ENCODE measurements at regions not wholly inside any gene's neighbourhood (a gene's known extent, or its start where the extent isn't known, plus 50 kb on each side); places are given as distances from the start of the nearest gene placed in this dataset.

DNA sequence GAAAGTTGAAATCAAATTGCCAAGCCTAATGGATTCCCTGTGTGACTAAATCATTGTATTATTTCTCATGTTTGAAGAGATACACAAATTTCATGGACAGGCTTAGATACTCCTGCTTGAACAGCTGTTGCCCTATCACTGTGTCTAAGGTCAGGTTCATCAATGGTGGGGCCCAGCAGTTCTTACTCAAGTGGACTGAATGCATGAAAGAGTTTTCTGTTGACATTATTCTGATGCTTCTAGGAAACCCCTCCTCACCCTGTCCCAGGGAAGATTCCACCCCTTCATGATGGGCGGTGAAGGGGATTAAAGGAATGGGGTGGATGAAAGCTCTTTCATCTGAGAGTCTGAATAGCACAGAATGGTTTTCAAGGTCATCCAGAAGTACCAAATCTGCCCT, 148.8 kb downstream of the INO80D start:
- DNase-seq (ENCODE audit: low read depth): no peak

DNA sequence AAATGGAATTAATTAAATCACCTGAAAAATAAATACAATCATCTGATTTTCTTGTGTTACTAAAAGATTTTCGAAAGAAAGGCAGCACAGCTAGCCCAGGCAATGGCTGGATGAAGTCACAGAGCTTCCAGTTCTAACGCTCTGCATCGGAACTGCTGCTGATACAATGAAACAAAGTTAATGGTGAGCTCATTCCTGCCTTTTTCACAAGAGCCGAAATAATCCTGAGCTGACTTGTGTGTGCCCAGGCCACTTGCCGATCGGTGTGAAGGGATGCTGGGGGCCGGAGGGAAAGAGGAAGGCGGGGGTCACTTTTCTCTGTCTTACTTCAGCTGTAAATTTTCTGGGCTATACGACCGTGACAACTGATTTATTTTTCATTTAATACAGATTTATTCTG, 149.5 kb downstream of the INO80D start:
- DNase-seq (ENCODE audit: low read depth): no peak

DNA sequence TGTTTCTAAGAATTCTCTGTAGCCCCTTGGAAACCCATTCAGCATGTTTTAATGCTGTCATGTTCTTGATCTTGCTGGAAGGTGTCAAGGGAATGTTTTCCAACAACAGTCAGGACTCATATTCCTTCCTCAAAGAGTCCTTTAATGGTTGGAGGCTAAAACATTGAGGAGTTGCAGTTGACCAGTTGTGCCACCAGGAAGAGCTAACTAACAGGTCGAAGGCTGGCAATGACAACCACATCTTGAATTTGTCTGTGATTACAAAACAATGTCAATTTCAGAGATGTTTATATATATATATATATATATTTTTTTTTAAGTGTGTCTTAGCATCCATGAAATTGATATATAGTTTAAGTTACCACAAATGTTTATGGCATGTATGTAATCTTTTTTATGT, 151.5 kb downstream of the INO80D start:
- no peak for DNase-seq (ENCODE audit: low read depth)

DNA sequence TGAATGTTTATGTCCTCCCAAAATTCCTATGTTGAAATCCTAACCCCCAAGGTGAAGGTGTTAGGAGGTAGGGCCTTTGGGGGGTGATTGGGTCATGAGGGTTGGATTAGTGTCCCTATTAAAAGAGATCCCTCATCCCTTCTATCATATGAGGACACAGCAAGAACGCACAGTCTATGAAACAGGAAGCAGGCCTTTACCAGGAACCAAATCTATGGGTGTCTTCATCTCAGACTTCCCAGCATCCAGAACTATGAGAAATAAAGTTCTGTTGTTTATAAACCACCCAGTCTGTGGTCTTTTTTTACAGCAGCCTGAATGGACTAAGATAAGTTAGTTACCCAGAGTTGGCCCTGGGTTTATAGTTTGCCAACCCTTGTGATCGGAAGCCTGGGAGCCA, 153.1 kb downstream of the INO80D start:
- no peak for DNase-seq (ENCODE audit: low read depth)

DNA sequence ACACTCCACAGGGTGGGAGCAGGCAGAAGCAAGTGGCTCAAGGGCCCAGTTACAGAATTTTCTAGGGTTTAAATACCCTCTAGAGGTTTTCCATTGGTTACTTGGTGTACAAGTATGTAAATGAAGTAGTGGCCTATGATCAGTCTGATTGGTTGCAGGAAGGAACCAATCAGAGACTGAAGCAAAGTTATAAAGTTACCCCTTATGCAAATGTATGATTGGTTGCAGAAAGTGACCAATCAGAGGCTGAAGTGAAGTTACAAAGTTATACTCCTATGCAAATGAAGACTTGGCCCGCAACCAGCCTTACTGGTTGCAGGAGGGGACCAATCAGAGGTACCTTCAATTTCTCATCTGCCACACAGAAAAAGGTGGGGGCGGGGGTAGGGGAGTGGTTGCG, 154.6 kb downstream of the INO80D start:
- DNase-seq (ENCODE audit: low read depth): no peak

DNA sequence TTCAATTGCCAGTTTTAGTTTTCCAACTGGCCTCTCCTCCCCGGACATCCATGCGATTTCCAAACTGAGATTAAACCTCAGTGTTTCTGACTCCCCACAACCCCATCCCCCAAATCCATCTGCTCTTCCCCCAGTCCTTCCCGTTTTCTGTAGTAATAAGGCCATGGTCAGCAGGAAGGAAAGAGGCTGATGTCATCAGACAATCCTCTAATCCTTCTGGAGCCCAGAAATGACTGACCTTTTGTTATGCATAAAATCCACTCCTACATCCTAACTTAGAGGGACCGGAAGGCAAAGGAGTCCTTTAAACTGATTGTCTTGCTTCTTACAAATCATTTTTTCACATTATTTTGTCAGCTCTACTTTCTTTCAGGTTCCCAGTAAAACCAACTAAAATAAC, 155.8 kb downstream of the INO80D start:
- DNase-seq (ENCODE audit: low read depth): peak; percentile 31

DNA sequence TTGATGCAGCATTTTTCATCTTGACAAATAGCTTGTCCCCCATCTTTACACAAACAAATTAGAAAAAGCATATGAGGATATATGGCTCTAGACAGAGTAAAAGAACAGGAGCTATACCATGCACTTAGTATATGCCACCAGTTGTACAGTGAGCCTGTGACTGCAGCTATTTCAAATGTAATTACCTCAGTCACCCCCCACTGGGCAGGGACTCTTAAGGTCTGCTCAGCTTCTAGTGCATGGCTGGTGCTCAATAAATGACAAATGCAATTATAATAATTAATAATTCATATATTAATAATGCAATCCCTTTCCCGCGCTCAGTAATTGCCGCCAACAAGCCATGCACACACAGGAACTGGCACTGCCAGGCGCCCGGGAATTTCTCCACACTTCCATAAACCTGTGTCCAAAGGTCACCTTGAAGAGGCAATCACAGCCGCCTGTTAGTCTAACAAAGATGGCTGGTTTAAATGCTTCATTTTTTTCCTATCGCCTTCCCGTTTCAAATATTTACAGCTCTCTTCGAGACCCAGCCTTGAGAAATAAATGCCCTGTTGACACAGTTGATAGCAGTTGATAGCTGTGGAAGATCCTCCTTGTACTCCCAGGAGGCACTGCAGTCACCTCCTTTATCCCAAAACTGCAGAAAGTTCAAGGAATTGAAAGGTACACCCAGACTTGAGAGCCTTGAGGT, 156.6 kb downstream of the INO80D start:
- DNase-seq (ENCODE audit: low read depth): no peak

DNA sequence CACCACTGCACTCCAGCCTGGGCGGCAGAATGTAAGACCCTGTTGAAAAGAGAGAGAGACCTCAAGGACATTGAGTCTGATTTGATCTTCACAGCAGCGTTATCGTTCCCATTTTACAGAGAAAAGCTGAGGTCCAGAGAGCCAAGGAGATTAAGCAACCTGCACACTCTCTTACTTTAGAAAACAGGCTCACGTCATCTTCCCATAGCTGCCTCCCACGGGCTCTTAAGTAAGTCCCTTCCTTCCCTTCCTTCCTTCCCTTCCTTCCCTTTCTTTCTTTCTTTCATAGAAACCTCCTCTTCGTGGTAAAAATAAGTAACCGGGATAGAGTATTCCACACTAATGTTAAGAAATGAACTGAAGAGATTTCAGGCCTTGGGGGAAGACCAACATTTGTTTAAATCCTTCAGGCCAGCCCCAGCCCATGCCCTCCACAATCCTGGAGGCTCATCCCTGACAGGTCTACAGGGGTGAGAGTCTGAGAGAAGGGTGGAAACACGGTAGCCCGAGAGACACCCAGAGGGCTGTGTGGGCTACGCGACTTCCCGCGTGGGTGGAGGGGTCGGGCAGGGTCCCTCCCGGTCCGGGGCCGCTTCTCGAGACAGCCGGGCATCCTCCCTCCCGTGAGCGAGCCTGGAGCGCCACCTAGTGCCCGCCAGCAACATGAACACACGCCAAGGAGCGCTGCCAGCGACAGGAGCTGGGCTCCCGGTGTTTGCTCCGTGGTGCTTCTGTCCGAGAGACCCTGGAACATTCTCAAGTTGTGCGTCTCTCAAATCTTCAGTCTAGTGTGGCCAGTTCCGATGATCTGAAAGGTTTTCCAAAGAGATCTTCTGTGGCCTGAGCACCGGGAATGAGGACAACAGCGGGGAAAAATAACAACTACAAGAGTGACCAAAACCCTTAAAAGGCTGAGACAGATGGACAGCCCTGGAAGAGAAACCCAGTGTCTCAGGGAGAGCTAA, 160.3 kb downstream of the INO80D start:
- no peak for DNase-seq (ENCODE audit: low read depth)

DNA sequence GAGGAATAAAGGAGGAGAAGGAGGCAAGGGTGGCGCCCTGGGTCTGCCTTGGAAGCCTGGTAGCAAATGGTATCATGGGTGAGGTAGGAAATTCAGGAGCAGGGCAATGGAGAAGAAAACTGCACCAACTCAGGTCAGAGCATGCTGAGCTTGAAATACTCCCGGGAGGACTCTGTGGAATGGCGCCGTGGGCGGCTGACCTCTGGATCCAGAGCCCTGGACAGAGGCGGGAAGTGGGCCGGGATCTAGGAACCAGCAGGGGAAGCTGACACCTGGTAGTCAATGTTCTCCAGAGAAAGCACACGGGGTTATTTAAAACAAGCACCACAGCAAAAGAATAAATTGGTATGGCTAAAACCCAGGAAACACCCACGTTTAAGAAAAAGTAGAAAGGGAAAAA, 161.3 kb downstream of the INO80D start:
- no peak for DNase-seq (ENCODE audit: low read depth)

DNA sequence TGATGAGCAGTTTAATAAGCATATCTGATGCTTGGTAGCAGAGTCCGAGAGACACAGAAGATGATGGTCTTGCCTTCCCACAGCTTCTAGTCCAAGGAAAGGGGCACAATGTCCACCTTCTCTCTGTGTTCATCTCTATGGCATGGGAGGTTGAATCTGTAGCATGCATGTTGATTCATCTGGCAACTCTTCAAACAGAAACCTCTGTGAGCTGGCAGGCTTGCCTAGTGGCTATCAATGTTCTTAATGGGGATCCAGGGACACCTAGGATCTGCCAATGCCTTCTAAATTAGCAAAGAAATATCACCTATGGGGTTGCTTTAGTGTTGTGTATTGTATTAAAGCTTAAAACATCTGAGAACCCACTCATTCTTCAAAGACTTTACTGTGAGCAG, 170.8 kb downstream of the INO80D start:
- DNase-seq (ENCODE audit: low read depth): no peak

DNA sequence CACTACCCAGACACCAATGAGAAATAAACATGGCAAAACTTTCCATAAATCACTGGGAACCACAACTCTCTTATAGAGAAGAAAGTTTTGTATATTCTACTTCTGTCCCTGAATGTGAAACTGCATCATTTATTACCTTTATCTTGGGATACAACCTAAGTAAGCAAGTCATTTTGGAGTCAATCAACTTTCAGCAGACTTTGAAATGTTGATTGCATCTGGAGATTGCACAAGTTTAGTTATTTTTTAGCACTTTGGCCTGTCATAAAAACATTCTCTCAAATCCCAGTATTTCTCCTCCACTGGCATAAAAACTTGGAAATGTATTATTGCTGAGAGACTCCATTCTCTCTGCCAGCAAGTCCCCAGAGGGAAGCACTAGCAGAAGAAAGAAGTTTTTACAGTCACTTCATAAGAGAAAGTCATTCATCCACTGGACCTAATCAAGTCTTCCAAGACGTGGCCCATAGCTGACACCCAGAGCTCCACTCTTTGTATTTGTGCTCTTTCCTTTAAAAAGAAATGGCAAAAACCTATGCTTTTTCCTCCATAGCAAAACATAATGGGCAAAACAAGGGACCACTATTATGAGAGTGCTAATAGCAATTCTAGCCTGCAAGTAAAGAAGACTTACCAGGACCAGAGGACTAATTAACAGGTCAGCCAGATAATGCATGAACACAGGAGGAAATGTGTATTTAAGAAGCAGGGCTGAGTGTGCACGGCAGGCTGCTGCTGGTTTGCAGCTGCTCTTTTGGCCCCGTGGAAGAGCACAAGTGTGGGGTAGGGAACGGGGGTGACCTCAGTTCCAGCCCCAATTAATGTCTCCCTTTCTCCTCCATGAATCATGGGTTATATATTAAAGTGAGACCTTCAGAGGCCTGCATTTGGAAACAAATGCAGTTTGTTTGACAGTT, 171.5 kb downstream of the INO80D start:
- DNase-seq (ENCODE audit: low read depth): no peak

DNA sequence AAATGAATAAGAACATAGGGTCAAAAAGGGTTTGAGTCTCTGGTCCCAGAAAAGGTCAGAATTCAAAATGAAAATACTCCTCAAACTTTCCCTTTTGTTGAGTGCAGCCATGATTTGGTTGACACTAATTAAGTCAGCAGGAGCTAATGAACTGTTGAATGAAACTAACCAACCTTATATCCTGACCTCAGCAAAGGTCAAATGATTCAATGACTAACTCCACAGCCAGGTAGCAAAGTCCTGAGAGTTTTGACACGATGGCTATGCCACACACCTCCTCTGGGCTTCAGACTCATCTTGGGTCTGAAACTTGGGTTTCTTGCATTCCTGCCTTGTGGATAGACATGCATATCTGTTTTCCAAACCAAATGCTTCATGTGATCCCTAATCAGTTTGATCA, 172.3 kb downstream of the INO80D start:
- no peak for DNase-seq (ENCODE audit: low read depth)

DNA sequence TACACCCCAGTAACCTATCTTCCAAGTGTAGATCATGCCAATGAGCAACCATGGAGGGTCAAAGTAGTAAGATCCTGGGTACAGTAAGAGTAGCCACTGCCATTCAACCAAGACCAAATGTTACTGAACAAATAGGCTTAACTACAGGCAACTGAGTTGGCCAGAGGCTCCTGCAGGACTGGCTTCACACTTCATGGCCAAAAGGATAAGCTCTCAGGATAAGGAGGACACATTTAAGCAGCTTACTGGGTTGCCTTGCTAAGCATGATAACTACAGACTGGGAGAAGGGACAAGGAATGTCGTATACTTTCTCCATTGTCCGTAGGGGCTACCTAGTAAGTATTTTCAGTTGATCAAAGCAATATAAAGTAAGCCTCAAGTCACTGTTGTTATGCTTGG, 174.7 kb downstream of the INO80D start:
- DNase-seq (ENCODE audit: low read depth): no peak

DNA sequence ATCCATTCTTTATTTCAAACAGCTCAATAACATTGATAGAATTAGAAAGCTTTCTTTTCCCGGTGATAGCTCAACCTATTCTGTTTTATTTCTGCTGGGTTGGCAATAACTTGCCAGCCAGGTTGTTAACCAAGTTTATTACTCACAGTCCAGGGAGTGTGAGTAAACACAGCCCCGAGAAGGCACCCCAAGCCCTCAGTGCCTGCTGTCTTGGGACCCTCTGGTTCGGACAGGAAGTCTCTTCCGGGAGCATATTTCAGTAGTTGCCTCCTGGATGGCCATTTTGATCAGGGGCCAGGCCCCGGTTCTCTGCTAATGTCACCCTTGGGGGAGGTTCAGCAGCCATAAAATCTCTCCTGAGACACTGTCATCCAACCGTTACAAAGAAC, 176.8 kb downstream of the INO80D start:
- no peak for DNase-seq (ENCODE audit: low read depth)

DNA sequence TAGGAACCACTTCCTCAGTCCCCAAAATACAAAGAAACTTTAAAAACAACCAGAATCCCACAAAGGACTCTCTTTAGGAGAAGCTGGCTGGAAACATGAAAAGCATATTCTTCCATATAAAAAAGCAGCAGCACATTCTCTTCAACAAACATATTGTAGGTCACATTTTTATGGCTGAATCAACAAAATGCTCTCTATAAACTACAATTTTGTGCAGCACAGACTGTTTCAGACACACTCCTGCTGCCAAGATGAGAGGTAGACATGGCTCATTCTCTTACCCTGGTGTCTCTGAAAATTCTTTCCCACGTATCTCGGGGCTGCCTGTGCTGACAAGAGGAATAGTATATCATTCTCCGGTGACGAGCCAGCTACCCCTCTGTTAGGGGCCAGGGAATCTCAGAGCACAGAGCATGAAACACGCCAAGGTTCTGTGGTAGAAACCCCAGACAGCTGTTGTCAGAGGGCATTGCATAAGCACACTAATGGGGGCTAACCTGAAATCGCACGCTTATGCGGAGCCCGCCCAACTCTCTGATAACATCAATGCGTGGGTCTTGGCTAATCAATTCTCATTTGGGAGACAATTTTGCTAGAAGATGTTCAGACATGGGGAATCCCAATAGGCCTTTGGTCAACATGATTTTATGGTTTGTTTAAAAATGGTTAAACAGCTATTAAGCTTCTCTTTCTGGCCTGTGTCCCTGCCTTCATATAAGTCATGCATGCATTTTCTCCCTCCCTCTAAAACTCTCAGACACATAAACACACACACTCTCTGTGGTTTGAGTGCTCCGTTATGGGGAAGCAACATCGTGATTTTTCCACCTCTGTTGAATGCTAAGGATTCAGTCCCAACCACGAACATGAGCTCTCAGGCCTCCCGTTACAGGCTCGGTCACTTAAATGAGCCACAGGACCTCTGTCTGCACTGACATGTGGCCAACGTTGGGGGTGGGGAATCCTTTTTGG, 177.5 kb downstream of the INO80D start:
- no peak for DNase-seq (ENCODE audit: low read depth)

DNA sequence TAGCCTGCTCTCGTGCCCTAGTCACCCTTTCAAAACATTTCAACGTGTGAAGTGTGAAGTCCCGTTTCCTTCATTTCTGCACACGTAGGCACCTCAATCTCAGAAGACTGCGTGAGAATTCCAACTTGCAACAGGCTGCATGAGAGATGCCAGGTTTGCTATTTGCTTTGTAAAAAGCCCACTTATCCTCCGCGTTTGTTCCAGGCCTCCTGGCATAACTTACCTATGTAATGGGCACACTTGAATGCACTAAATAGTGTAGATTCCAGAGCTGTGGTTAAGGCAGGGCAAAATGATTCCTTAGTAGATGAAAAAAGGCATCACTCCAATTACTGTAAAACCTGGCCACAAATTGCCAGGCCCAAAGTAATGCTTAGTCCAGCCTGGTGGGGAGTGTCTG, 179.6 kb downstream of the INO80D start:
- DNase-seq (ENCODE audit: low read depth): no peak

DNA sequence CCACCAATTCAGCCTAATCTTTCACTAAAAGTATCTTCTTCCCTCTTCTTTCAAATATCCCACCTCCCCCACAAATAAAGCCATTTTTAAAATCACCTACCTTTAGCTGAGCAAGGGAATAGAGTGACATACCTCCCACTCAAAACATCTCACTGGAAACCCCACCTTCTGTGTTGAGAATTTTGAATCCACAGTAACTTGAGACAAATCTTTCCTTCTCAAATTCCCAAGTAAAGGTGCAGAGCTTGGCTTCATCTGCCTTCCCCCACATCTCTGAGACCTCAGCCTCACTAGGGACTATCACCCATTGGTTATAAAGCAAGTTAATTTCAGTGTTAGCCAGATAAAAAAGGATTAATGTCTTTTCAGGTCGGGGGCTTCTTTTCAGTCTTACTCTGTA, 180.4 kb downstream of the INO80D start:
- DNase-seq (ENCODE audit: low read depth): no peak

DNA sequence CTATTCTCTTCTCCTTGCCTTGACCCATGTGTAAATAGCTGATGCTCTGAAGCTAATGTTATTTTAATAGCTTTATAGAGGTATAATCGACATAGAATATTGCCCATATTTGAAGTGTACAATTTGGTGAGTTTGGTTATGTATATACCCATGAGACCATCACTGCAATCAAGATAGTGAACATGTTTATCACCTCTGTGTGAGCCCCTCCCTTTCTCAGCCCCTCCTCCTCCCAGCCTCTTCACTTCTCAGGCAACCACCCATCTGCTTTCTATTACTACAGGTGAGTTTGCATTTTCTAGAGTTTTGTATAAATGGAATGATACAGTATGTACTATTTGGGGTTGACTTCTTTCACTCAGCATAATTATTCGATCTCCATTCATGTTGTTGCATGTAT, 181.1 kb downstream of the INO80D start:
- no peak for DNase-seq (ENCODE audit: low read depth)

DNA sequence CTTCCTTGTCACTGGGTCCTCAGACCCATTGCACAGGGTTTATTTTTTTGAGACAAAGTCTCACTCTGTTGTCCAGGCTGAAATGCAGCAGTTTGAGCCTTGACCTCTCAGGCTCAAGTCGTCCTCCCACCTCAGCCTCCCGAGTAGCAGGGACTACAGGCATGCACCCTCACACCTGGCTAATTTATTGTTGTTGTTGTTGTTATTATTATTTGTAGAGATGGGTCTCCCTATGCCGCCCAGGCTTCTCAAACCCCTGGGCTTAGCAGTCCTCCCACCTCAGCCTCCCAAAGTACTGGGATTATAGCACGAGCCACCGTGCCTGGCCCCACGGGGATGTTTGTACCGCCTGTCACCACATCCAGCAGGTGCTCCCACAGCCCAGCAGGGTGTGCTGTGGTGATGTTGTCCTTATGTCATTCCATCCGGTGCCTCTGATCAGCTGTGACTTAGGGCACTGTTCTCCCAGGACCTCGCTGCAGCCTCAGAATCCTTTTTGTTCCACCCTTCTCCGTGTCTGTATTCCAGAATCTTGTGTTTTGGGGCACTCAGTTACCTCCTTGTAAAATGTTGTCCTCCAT, 182.3 kb downstream of the INO80D start:
- no peak for DNase-seq (ENCODE audit: low read depth)

DNA sequence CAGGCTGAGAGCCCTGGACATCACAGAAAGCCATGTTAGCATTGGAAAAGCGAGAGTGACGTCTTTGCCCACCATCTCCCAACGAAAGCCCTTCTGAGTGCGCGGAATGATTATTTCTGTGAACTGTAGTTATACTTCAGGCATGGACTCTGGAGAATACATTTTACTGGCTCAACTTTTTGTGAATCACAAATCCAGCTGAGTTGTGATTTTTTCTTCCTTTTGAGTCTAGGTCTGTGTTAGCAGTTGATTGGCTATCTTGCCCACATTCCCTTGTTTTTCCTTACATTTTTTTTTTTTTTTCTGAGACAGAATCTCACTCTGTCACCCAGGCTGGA, 183.1 kb downstream of the INO80D start:
- DNase-seq (ENCODE audit: low read depth): no peak

All from non-pigmented ciliary epithelial cell (primary cell).